Lower leg skin (tissue), 3 donors: ENCODE measurements at regions not wholly inside any gene's neighbourhood (a gene's known extent, or its start where the extent isn't known, plus 50 kb on each side); places are given as distances from the start of the nearest gene placed in this dataset.

Source experiments
- CTCF ChIP-seq, 3 donors: fragments of 450-650 bp; IDR thresholded peaks; one replicate each; pipeline ENCODE4 v1.5.1; 2016; ENCODE audit warnings: antibody characterized with exemption in 3 of 3, mild to moderate bottlenecking in 3 of 3, moderate library complexity in 2 of 3
- POLR2A ChIP-seq, 2 donors: fragments of 450-650 bp; IDR thresholded peaks; one replicate each; pipeline ENCODE4 v1.6.1; 2016 to 2017; ENCODE audit warnings: antibody characterized with exemption in 2 of 2, mild to moderate bottlenecking in 1 of 2, moderate library complexity in 1 of 2

- TF ChIP-seq CTCF (IDR thresholded peaks at IDR 0.05) (no peak), POLR2A (IDR thresholded peaks at IDR 0.05) (no peak)
These were observed 347.0 kb downstream of the CYRIA start for GRCh38 chr2:16318474-16319195.
